SK-N-MC (cell line): ENCODE measurements at regions not wholly inside any gene's neighbourhood (a gene's known extent, or its start where the extent isn't known, plus 50 kb on each side); places are given as distances from the start of the nearest gene placed in this dataset.

Experiments used
- EZH2 ChIP-seq: fragments of 200-600 bp; sonication (generic); IDR thresholded peaks from one replicate; pipeline ENCODE4 v1.6.1; 2017; ENCODE audit warnings: antibody characterized with exemption
- POLR2AphosphoS5 ChIP-seq: IDR thresholded peaks from 2 replicates; pipeline ENCODE4 v1.6.1; 2012; ENCODE audit warnings: mild to moderate bottlenecking, low read depth, low read length, borderline replicate concordance

GRCh38 chr15:94555841-94556519, 324.6 kb downstream of the MCTP2 start:
- TF ChIP-seq EZH2 (no peak), POLR2AphosphoS5 (no peak)
